DOHH2 (cell line): ENCODE measurements at regions not wholly inside any gene's neighbourhood (a gene's known extent, or its start where the extent isn't known, plus 50 kb on each side); places are given as distances from the start of the nearest gene placed in this dataset.
A peak's percentile ranks its signal among the peaks of the same experiment; 100 is the strongest.

Experiments used
- H3F3A ChIP-seq: fragments of 200-600 bp; sonication (generic), shearing (Covaris generic); 2 replicates; pipeline ENCODE4 v1.6.0; 2016; ENCODE audit warnings: antibody characterized with exemption, mild to moderate bottlenecking; ENCODE audit not compliant: control insufficient read depth, insufficient read depth
- H3K27ac ChIP-seq: fragments of 200-600 bp; sonication (generic); 2 replicates; pipeline ENCODE4 v1.5.1; 2014; ENCODE audit warnings: low read depth, mild to moderate bottlenecking, low read length, moderate library complexity
- H3K27me3 ChIP-seq: fragments of 200-600 bp; sonication (generic); 2 replicates; pipeline ENCODE4 v1.6.1; 2014; ENCODE audit warnings: mild to moderate bottlenecking, low read length, mixed read lengths; ENCODE audit not compliant: control insufficient read depth
- H3K36me3 ChIP-seq: fragments of 200-600 bp; sonication (generic); 2 replicates; pipeline ENCODE4 v1.6.1; 2014; ENCODE audit warnings: mild to moderate bottlenecking, low read length, moderate library complexity, mixed read lengths; ENCODE audit not compliant: control insufficient read depth
- H3K4me1 ChIP-seq: fragments of 200-600 bp; sonication (generic); 2 replicates; pipeline ENCODE4 v1.6.1; 2014; ENCODE audit warnings: mild to moderate bottlenecking, low read length, mixed read lengths; ENCODE audit not compliant: control insufficient read depth
- H3K4me2 ChIP-seq: fragments of 200-600 bp; sonication (generic); 2 replicates; pipeline ENCODE4 v1.6.0; 2014; ENCODE audit warnings: mild to moderate bottlenecking, low read length, moderate library complexity
- H3K4me3 ChIP-seq: fragments of 200-600 bp; sonication (generic); 2 replicates; pipeline ENCODE4 v1.5.1; 2014; ENCODE audit warnings: mild to moderate bottlenecking, low read length, mixed read lengths
- H3K79me2 ChIP-seq: fragments of 200-600 bp; sonication (generic); 2 replicates; pipeline ENCODE4 v1.6.1; 2014; ENCODE audit warnings: mild to moderate bottlenecking, low read length, mixed read lengths; ENCODE audit not compliant: control insufficient read depth
- H3K9me2 ChIP-seq: fragments of 200-600 bp; sonication (generic); replicated peaks from 2 replicates; pipeline ENCODE4 v1.6.1; 2014; ENCODE audit warnings: mild to moderate bottlenecking, low read length, mixed read lengths; ENCODE audit not compliant: control insufficient read depth
- H3K9me3 ChIP-seq: fragments of 200-600 bp; sonication (generic); 2 replicates; pipeline ENCODE4 v1.6.1; 2014; ENCODE audit warnings: antibody characterized with exemption, low read length, mixed read lengths; ENCODE audit not compliant: control insufficient read depth, insufficient read depth
- H4K20me1 ChIP-seq: fragments of 200-600 bp; sonication (generic); 2 replicates; pipeline ENCODE4 v1.6.0; 2014; ENCODE audit warnings: low read depth, mild to moderate bottlenecking, antibody characterized with exemption, low read length, moderate library complexity; ENCODE audit not compliant: control insufficient read depth, insufficient read depth
- CTCF ChIP-seq: fragments of 200-600 bp; sonication (generic); IDR thresholded peaks from one replicate; pipeline ENCODE4 v1.5.1; 2014; ENCODE audit warnings: antibody characterized with exemption, mild to moderate bottlenecking, low read depth, low read length; ENCODE audit not compliant: poor library complexity, severe bottlenecking
- EZH2phosphoT487 ChIP-seq: fragments of 200-600 bp; sonication (generic); IDR thresholded peaks from 2 replicates; pipeline ENCODE4 v1.6.1; 2017; ENCODE audit warnings: borderline replicate concordance, mild to moderate bottlenecking, antibody characterized with exemption, low read length, moderate library complexity, mixed read lengths

DNA sequence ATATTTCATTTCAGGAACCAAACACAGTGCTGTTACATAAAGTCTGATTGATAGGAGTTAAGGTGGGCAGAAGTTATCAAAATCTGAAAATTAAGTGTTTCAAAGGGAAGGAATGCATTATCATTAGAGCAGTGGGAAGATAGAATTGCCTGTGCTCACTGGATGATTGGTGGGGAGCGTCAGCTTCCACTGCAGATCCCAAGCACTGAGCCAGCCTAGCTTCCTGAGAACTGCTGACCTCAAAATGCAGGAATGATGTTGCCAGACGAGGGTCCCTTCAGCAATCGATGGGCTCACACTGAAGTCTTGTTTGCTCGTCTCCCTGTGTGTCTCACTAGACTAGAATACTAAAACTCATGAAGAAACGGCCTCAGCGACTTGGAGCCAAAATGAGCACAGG, 110.0 kb upstream of the PHACTR1 start:
- H3F3A ChIP-seq: no peaks in the 10 kb centered on the region
- TF ChIP-seq EZH2phosphoT487: no peak
- TF ChIP-seq CTCF: no peak
- H3K4me3 ChIP-seq: no peak overlapping the region
- H3K36me3 ChIP-seq: no peaks in the 10 kb centered on the region
- no peaks in the 10 kb centered on the region for H3K9me3 ChIP-seq
- H3K4me2 ChIP-seq: no peak overlapping the region
- no peaks in the 10 kb centered on the region for H4K20me1 ChIP-seq
- H3K27ac ChIP-seq: no peak overlapping the region
- no peaks in the 10 kb centered on the region for H3K9me2 ChIP-seq
- H3K79me2 ChIP-seq: no peaks in the 10 kb centered on the region
- no peaks in the 10 kb centered on the region for H3K27me3 ChIP-seq
- peaks cover 56% of the 10 kb centered on the region for H3K4me1 ChIP-seq

DNA sequence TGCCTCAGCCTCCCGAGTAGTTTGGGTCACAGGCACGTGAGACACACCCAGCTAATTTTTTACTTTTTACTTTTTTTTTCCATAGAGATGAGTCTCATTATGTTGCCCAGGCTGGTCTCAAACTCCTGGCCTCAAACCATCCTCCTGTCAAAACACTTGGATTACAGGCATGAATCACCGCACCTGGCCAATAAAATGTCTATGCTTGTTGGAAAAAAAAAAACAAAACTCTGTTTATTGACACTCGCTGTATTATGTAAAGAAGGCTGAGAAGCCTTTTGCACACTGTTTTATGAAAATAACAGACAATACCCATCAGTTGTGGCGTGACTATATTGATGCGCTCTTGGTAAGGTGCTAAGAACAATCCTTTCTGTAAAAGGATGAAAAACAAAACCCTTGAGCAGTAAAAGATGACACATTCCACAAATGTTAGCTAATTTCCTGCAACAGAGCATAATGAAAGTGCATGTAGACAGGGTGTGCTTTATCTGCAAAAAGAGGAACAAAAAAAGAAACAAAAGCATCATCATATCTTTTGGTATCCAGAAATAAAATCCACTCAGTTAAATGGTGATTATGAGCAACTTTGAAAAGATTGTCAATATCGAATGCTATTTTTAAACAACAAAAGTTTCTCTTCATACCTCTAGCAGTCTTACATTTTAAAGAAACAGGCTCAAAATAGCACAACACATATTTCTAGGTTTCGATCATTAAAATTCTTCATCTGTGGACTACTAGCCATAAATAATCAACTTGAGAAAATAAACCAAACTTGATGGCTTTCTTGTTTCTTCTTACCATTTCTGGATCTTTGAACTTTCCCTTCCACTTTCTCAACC, 108.3 kb upstream of the PHACTR1 start:
- H3K27me3 ChIP-seq: peaks cover 8% of the 10 kb centered on the region
- TF ChIP-seq CTCF (no peak), EZH2phosphoT487 (no peak)
- peak overlapping the region; percentile 41 for H3K27ac ChIP-seq
- no peaks in the 10 kb centered on the region for H3K79me2 ChIP-seq
- H3K9me3 ChIP-seq: no peaks in the 10 kb centered on the region
- H3K9me2 ChIP-seq: no peaks in the 10 kb centered on the region
- no peaks in the 10 kb centered on the region for H3K36me3 ChIP-seq
- peak overlapping the region; percentile 58 for H3K4me3 ChIP-seq
- H3K4me2 ChIP-seq: peak overlapping the region; percentile 67
- H3K4me1 ChIP-seq: peaks cover 40% of the 10 kb centered on the region
- H4K20me1 ChIP-seq: no peaks in the 10 kb centered on the region
- no peaks in the 10 kb centered on the region for H3F3A ChIP-seq

- Histone ChIP-seq H3K4me1 (peaks cover 37% of the 10 kb centered on the region), H3K36me3 (no peaks in the 10 kb centered on the region), H3K9me3 (no peaks in the 10 kb centered on the region), H3K27me3 (peaks cover 8% of the 10 kb centered on the region), H3K4me3 (peak overlapping the region; percentile 58), H3F3A (no peaks in the 10 kb centered on the region), H3K4me2 (peak overlapping the region; percentile 67), H4K20me1 (no peaks in the 10 kb centered on the region), H3K27ac (peak overlapping the region; percentile 41; the same call in 1 of the 2 replicates), H3K9me2 (no peaks in the 10 kb centered on the region), H3K79me2 (no peaks in the 10 kb centered on the region)
- TF ChIP-seq EZH2phosphoT487 (no peak), CTCF (no peak)
Observed at GRCh38 chr6:12608874-12609273, 107.7 kb upstream of the PHACTR1 start.
